ENCODE measurements at regions not wholly inside any gene's neighbourhood (a gene's known extent, or its start where the extent isn't known, plus 50 kb on each side); places are given as distances from the start of the nearest gene placed in this dataset.

DNA sequence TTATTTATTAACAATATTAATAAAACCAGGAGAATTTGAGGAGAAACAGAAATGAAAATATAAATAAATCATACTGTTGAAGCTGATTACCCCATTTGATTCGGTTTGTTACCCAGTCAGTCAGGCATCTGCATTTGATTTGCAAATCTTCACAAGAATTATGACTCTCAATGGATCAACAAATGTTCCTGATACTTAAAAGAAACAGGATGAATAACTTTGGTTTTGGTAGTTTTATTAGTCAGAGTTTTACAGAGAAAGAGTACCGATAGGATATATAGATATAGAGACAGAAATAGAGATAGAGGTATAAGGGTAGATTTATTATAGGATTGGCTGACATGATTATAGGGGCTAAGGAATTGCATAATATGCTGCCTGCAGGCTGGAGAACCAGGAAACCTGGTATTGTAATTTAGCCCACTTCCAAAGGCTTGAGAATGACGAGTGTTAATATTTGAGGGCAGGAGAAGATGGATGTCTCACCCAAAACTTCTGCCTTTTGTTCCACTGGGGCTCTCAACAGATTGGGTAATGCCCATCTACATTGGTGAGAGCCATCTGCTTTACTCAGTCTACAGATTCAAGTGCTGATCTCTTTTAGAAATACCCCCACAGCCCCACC lies 241.6 kb upstream of the COL8A1 start:
- TF ChIP-seq, protein P1, sequence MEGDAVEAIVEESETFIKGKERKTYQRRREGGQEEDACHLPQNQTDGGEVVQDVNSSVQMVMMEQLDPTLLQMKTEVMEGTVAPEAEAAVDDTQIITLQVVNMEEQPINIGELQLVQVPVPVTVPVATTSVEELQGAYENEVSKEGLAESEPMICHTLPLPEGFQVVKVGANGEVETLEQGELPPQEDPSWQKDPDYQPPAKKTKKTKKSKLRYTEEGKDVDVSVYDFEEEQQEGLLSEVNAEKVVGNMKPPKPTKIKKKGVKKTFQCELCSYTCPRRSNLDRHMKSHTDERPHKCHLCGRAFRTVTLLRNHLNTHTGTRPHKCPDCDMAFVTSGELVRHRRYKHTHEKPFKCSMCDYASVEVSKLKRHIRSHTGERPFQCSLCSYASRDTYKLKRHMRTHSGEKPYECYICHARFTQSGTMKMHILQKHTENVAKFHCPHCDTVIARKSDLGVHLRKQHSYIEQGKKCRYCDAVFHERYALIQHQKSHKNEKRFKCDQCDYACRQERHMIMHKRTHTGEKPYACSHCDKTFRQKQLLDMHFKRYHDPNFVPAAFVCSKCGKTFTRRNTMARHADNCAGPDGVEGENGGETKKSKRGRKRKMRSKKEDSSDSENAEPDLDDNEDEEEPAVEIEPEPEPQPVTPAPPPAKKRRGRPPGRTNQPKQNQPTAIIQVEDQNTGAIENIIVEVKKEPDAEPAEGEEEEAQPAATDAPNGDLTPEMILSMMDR (conservative IDR thresholded peaks at IDR 0.05; ENCODE audit: low read length), result no peak
- no peak for TF ChIP-seq EZH2phosphoT487 (IDR thresholded peaks at IDR 0.05; ENCODE audit: borderline replicate concordance, low read depth, low read length)
